GM19324 (cell line): ENCODE measurements at regions not wholly inside any gene's neighbourhood (a gene's known extent, or its start where the extent isn't known, plus 50 kb on each side); places are given as distances from the start of the nearest gene placed in this dataset.
"Not testable (repeated sequence)": the region's sequence is repeated elsewhere in the genome, so short reads cannot be mapped to it uniquely, and the experiment has no call there.

Experiments used
- ATAC-seq: cut with Tn5 transposase; IDR thresholded peaks from one replicate; pipeline ENCODE4 v1.9.1; 2021; ENCODE audit warnings: mild to moderate bottlenecking, moderate library complexity; ENCODE audit not compliant: unreplicated experiment, low FRiP score

- no peak for ATAC-seq
These were observed 75.3 kb downstream of the TMEM167A start for GRCh38 chr5:83001796-83002381.

- no peak for ATAC-seq
These were observed 76.3 kb downstream of the TMEM167A start for GRCh38 chr5:83000922-83001321.

- ATAC-seq, result no peak
These were observed 76.8 kb downstream of the TMEM167A start for GRCh38 chr5:83000428-83000827.

GRCh38 chr5:82993416-82993815, 83.8 kb downstream of the TMEM167A start:
- no peak for ATAC-seq

GRCh38 chr5:82992646-82993045, 84.5 kb downstream of the TMEM167A start:
- ATAC-seq, result no peak

- no peak for ATAC-seq
These were observed 85.4 kb downstream of the TMEM167A start for GRCh38 chr5:82991678-82992323.

- no peak for ATAC-seq
These were observed 86.1 kb downstream of the TMEM167A start for GRCh38 chr5:82991059-82991458.

GRCh38 chr5:82987188-82987587, 90.0 kb downstream of the TMEM167A start:
- no peak for ATAC-seq

GRCh38 chr5:82986404-82986803, 90.8 kb downstream of the TMEM167A start:
- no peak for ATAC-seq

GRCh38 chr5:82985763-82986162, 91.4 kb downstream of the TMEM167A start:
- ATAC-seq, result peak; percentile 33

GRCh38 chr5:82984786-82985735, 92.1 kb downstream of the TMEM167A start:
- peak; percentile 45 for ATAC-seq

GRCh38 chr5:82982846-82983245, 94.3 kb downstream of the TMEM167A start:
- ATAC-seq, result no peak

GRCh38 chr5:82976887-82977286, 100.3 kb downstream of the TMEM167A start:
- not testable (repeated sequence) for ATAC-seq

- no peak for ATAC-seq
These were observed 101.4 kb downstream of the TMEM167A start for GRCh38 chr5:82975812-82976211.

- no peak for ATAC-seq
These were observed 101.8 kb downstream of the TMEM167A start for GRCh38 chr5:82975396-82975795.

GRCh38 chr5:82974346-82974745, 102.8 kb downstream of the TMEM167A start:
- ATAC-seq, result not testable (repeated sequence)

GRCh38 chr5:82971901-82972300, 105.3 kb downstream of the TMEM167A start:
- ATAC-seq, result no peak

GRCh38 chr5:82971034-82971806, 106.0 kb downstream of the TMEM167A start:
- not testable (repeated sequence) for ATAC-seq

GRCh38 chr5:82969221-82969976, 107.8 kb downstream of the TMEM167A start:
- ATAC-seq, result not testable (repeated sequence)

- no peak for ATAC-seq
These were observed 110.1 kb downstream of the TMEM167A start for GRCh38 chr5:82967072-82967471.
